Astrocyte of the spinal cord (primary cell): ENCODE measurements at regions not wholly inside any gene's neighbourhood (a gene's known extent, or its start where the extent isn't known, plus 50 kb on each side); places are given as distances from the start of the nearest gene placed in this dataset.

Source experiments
- DNase-seq: peaks from one replicate; pipeline ENCODE4 v3.0.0; 2011; ENCODE audit warnings: low read depth, low spot score
- H3K4me3 ChIP-seq: 2 replicates; pipeline ENCODE4 v1.5.1; 2011; ENCODE audit warnings: low read depth, mild to moderate bottlenecking, low read length, moderate library complexity
- in situ Hi-C: cut with HindIII; loops from 2 replicates; pipeline ENCODE4 v1.10.0; 2017; ENCODE audit warnings: low sequenced_read_pairs
- TF ChIP-seq, protein P1 (sequence below): IDR thresholded peaks from 2 replicates; pipeline ENCODE4 v1.5.1; 2012; ENCODE audit warnings: low read depth, mild to moderate bottlenecking, low read length, inconsistent platforms

DNA sequence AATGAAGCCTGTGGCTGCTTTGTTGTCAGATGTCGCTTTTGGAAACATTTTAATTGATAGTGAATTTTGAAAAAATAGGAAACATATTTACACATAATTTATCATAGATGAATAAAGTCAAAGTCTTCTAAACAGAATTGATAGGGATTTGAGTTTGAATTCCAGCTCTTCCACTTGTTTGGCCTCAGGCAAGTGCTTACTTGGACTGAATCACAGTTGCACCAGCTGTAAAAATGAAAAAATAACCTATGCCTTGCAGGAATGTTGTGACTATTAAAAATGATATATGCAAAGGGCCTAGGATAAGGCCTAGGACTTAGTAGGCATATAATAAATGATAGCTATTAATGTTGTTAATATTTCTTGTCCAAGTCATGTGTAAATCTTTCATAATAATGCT, 618.5 kb upstream of the MMS22L start:
- no peak overlapping the region for H3K4me3 ChIP-seq
- in situ Hi-C loops = no loop called here
- TF ChIP-seq, protein P1, sequence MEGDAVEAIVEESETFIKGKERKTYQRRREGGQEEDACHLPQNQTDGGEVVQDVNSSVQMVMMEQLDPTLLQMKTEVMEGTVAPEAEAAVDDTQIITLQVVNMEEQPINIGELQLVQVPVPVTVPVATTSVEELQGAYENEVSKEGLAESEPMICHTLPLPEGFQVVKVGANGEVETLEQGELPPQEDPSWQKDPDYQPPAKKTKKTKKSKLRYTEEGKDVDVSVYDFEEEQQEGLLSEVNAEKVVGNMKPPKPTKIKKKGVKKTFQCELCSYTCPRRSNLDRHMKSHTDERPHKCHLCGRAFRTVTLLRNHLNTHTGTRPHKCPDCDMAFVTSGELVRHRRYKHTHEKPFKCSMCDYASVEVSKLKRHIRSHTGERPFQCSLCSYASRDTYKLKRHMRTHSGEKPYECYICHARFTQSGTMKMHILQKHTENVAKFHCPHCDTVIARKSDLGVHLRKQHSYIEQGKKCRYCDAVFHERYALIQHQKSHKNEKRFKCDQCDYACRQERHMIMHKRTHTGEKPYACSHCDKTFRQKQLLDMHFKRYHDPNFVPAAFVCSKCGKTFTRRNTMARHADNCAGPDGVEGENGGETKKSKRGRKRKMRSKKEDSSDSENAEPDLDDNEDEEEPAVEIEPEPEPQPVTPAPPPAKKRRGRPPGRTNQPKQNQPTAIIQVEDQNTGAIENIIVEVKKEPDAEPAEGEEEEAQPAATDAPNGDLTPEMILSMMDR = no peak
- no peak for DNase-seq

DNA sequence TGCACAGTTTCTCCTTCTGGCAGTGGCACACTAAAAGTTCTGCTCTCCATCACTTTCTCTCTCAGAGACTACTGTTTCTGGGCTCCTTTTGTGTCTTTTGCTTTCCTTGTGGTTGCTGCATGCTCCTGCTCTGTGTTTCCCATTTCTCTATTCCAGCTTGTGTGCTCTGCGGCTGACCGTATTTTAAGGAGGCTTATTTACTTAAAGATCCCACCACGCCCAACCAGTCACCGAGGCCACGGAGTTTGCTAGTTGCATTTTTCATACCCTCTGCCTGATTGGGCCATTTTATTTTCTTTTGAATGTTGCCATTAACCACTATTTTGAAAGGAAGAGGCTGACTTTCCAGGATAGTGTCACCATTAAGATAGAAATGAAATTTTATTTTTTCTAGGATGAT, 626.4 kb upstream of the MMS22L start:
- in situ Hi-C loops = no loop called here
- DNase-seq = no peak
- TF ChIP-seq, protein P1 = no peak
- H3K4me3 ChIP-seq = no peak overlapping the region

DNA sequence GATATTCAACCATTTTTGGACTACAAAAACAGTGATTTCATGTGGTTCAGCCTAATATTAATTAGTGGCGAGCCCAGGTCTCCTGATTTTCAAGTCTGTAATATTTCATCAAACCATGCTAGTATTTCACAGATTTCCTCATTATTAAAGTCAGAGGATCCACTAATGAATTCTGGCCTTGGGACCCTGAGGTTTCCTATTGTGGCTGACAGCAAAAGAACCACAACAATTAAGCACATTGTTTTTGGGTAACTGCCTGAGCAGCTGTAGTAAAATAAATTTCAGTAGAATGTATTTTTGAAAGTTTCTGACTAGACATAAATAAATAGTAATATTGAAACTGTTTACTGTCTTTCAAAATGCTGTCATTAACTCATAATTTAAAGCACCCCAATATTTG, 630.7 kb upstream of the MMS22L start:
- no peak for DNase-seq
- TF ChIP-seq, protein P1 = no peak
- in situ Hi-C loops = no loop called here
- no peak overlapping the region for H3K4me3 ChIP-seq

DNA sequence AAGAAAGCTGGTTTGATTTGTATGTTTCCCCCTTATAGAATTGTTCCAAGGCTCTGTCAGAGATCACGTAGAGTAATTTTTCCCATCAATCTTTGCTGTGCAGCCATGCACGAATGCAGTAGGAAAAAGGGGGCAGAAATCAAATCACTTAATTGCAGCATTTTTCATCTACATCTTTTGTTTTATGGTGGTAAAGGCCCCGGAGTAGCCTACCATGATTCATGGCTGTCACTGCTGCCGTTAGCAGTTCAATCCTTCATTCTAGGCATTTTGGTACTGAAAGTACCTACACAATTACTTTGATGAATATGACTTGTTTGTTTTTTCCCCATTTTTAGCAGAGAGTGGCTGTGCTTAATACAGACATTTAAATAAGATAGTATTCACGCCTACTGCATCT, 631.9 kb upstream of the MMS22L start:
- DNase-seq = no peak
- TF ChIP-seq, protein P1 = no peak
- in situ Hi-C loops = no loop called here
- no peak overlapping the region for H3K4me3 ChIP-seq

DNA sequence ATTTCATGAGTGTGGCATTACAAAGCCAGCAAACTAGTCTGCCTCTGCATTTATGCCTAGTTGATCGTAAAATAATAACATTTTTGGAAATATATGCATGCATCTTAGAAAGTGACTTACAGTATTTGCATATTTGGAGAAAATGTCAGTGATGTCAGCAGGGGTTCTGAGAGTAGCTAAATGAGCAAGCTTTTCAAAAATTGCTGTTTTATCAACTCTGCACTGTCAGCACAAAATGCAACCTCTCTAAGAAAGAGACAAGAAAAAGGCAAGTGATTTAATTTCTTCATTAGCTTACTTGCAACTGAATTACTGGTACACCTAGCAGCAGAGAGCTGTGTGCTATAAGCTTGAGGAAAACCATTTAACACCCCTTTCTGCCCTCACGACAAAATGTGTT, 632.5 kb upstream of the MMS22L start:
- in situ Hi-C loops = no loop called here
- TF ChIP-seq, protein P1 = no peak
- H3K4me3 ChIP-seq = no peak overlapping the region
- DNase-seq = no peak

DNA sequence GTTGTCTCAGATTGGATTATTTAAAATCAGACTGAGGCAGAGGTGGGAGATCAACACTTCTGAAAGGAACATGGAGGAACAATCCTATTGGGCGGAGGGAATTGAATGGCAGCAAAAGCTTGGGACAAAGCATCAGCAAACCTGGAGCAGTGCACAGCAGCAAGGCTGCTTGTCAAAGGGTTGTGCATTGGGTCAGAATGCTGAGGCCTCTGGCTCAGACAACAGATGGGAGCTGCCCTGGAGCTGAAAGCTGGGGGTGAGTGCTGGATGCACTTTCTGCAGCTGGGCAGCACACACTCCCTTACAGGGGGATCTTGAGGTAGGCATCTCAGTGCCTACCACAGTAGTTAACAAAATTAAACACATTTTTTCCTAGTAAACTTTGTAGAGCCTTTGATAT, 634.4 kb upstream of the MMS22L start:
- in situ Hi-C loops = no loop called here
- TF ChIP-seq, protein P1 = no peak

DNA sequence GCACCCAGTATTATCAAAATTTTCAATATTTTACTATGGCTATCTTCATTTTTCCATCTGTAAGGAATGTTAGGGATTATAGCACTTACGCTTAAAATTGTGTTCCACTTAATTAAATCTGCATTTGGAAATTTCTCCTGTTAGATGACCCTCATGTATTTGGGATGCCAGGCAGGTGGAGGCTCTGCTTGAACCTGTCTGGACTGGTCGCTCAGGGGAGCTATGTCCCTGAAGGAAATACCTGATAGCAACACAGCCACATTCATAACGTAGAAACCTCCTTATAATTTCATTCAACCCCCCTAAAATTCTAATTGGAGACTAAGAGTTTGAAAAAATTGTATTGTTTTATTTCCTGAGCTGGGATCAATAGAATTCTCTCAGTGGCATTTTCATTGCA, 636.0 kb upstream of the MMS22L start:
- no peak overlapping the region for H3K4me3 ChIP-seq
- no peak for DNase-seq
- TF ChIP-seq, protein P1 = no peak
- in situ Hi-C loops = no loop called here

More for the DNA sequence above, 634.4 kb upstream of the MMS22L start:
- no peak for DNase-seq
- no peak overlapping the region for H3K4me3 ChIP-seq
